ENCODE measurements at regions not wholly inside any gene's neighbourhood (a gene's known extent, or its start where the extent isn't known, plus 50 kb on each side); places are given as distances from the start of the nearest gene placed in this dataset.

GRCh38 chr5:119852140-119852539 lies 222.8 kb downstream of the FAM170A start:
- no peaks in the 10 kb centered on the region for H3K36me3 Mint-ChIP-seq
- TF ChIP-seq CTCF (IDR thresholded peaks at IDR 0.05; ENCODE audit: unreplicated experiment): no peak
- no peak overlapping the region for H3K27ac Mint-ChIP-seq

GRCh38 chr5:119860463-119860862 lies 231.1 kb downstream of the FAM170A start:
- TF ChIP-seq CTCF (IDR thresholded peaks at IDR 0.05; ENCODE audit: unreplicated experiment): no peak
- Mint-ChIP-seq H3K36me3 (no peaks in the 10 kb centered on the region), H3K4me1 (no peaks in the 10 kb centered on the region), H3K4me3 (no peak overlapping the region), H3K9me3 (peaks cover 24% of the 10 kb centered on the region), H3K27ac (no peak overlapping the region), H3K27me3 (ENCODE audit: low read depth) (no peaks in the 10 kb centered on the region)
- no peak for DNase-seq (ENCODE audit: low spot score in 2 of 2, unreplicated experiment in 2 of 2)

More at GRCh38 chr5:119852140-119852539, 222.8 kb downstream of the FAM170A start:
- H3K27me3 Mint-ChIP-seq (ENCODE audit: low read depth): no peaks in the 10 kb centered on the region
- peaks cover 5% of the 10 kb centered on the region for H3K9me3 Mint-ChIP-seq
- H3K4me3 Mint-ChIP-seq: no peak overlapping the region
- no peaks in the 10 kb centered on the region for H3K4me1 Mint-ChIP-seq
- DNase-seq (ENCODE audit: low spot score in 2 of 2, unreplicated experiment in 2 of 2): no peak

- no peak for TF ChIP-seq CTCF (IDR thresholded peaks at IDR 0.05; ENCODE audit: unreplicated experiment)
- H3K27ac Mint-ChIP-seq: no peak overlapping the region
- H3K9me3 Mint-ChIP-seq: peaks cover 14% of the 10 kb centered on the region
- no peaks in the 10 kb centered on the region for H3K36me3 Mint-ChIP-seq
- H3K27me3 Mint-ChIP-seq (ENCODE audit: low read depth): no peaks in the 10 kb centered on the region
- H3K4me1 Mint-ChIP-seq: no peaks in the 10 kb centered on the region
- DNase-seq (ENCODE audit: low spot score in 2 of 2, unreplicated experiment in 2 of 2): no peak
- H3K4me3 Mint-ChIP-seq: no peak overlapping the region
Measured at GRCh38 chr5:119862619-119863018, 233.3 kb downstream of the FAM170A start.

GRCh38 chr5:119864286-119864685 lies 234.9 kb downstream of the FAM170A start:
- no peaks in the 10 kb centered on the region for H3K36me3 Mint-ChIP-seq
- no peak for DNase-seq (ENCODE audit: low spot score in 2 of 2, unreplicated experiment in 2 of 2)
- H3K27ac Mint-ChIP-seq: no peak overlapping the region

DNA sequence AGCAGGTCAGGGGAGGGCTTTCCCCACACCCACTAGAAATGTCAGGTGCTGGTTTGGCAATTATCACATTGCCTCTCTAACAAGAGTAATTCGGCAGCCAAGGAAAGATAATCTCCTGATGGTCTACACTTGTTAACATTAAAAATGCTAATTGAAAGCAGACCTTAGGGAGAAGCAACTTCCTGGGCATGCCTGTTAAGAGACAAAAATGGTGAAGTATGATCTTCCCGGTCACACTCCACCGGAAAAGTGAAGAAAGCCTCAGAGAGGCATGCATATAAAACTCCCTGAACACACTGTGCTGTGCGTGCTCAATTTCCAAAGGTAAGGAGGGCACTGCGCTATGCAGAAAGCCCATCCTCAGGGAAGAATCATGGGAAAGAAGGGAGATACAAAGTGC lies 244.3 kb downstream of the FAM170A start:
- Mint-ChIP-seq H3K4me1 (peaks cover 16% of the 10 kb centered on the region), H3K27ac (no peak overlapping the region), H3K36me3 (no peaks in the 10 kb centered on the region), H3K27me3 (ENCODE audit: low read depth) (no peaks in the 10 kb centered on the region), H3K9me3 (no peaks in the 10 kb centered on the region), H3K4me3 (no peak overlapping the region)
- DNase-seq (ENCODE audit: low spot score in 2 of 2, unreplicated experiment in 2 of 2): no peak
- no peak for TF ChIP-seq CTCF (IDR thresholded peaks at IDR 0.05; ENCODE audit: unreplicated experiment)

More at GRCh38 chr5:119864286-119864685, 234.9 kb downstream of the FAM170A start:
- H3K4me3 Mint-ChIP-seq: no peak overlapping the region
- no peaks in the 10 kb centered on the region for H3K27me3 Mint-ChIP-seq (ENCODE audit: low read depth)
- H3K9me3 Mint-ChIP-seq: peaks cover 5% of the 10 kb centered on the region
- no peak for TF ChIP-seq CTCF (IDR thresholded peaks at IDR 0.05; ENCODE audit: unreplicated experiment)
- no peaks in the 10 kb centered on the region for H3K4me1 Mint-ChIP-seq

DNA sequence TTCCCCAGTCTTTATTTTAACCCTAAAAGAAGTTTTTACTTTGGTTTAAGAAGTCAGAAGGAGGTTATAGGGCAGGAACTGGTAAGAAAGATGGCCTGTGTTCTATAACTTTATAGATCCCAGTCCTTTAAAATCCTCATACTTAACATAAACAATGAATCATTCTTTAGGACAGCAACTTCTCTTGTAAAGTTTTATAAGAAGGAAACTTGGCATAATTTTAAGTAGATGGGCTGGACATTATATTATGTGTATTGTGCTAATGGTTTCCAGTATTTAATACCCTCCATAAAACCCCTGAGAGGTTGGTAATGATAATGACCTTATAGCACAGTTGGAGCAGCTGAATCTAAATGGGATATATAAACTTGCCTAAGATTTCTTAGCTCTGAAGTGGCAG lies 247.2 kb downstream of the FAM170A start:
- Mint-ChIP-seq H3K27ac (no peak overlapping the region), H3K4me3 (no peak overlapping the region), H3K36me3 (no peaks in the 10 kb centered on the region), H3K27me3 (ENCODE audit: low read depth) (no peaks in the 10 kb centered on the region), H3K4me1 (peaks cover 18% of the 10 kb centered on the region), H3K9me3 (no peaks in the 10 kb centered on the region)
- no peak for TF ChIP-seq CTCF (IDR thresholded peaks at IDR 0.05; ENCODE audit: unreplicated experiment)
- no peak for DNase-seq (ENCODE audit: low spot score in 2 of 2, unreplicated experiment in 2 of 2)
